Tibial nerve (tissue), 4 donors: ENCODE measurements at regions not wholly inside any gene's neighbourhood (a gene's known extent, or its start where the extent isn't known, plus 50 kb on each side); places are given as distances from the start of the nearest gene placed in this dataset.

Experiments
- EP300 ChIP-seq, 2 donors: sonication (generic); formaldehyde crosslinking; IDR thresholded peaks; one replicate each; pipeline ENCODE4 v1.6.1; 2017; ENCODE audit warnings: antibody characterized with exemption in 2 of 2, mild to moderate bottlenecking in 1 of 2
- POLR2A ChIP-seq, 2 donors: fragments of 450-650 bp; IDR thresholded peaks; one replicate each; pipeline ENCODE4 v1.6.1; 2017; ENCODE audit warnings: antibody characterized with exemption in 2 of 2, mild to moderate bottlenecking in 2 of 2, moderate library complexity in 2 of 2
- TF ChIP-seq, protein P1 (sequence below), 5 experiments: fragments of 200-600 bp in 3 of 5; fragments of 450-650 bp in 2 of 5; sonication (generic) in 3 of 5; IDR thresholded peaks; one replicate each; pipeline ENCODE4 v1.5.1; 2016 to 2019; ENCODE audit warnings: antibody characterized with exemption in 5 of 5, mild to moderate bottlenecking in 3 of 5, moderate library complexity in 2 of 5

DNA sequence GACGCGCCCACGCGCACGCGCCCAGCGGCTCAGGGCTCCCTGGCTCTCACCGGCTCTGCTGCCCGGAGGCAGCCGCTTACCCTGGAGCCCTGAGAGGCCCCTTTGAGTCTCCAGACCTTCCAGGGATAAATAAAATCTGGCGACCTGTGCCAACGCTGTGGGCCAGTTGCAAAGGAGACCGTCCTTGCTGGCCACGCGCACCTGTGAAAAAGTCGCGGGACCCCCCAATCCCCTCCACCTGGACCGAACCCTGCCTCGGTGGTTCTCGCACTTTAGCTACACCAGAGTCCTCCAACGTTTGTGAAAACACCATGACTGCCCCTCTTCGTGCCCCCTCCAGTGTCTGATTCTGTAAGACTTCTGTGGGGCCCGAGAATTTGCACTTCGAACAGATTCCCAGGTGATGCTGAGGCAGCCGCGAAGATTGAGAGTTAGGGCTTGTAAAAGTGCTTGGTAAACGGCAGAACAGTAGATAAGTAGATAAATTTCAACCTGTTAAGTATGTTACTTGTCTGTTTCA lies 102.4 kb upstream of the SVIL start:
- TF ChIP-seq POLR2A (IDR thresholded peaks at IDR 0.05), result no peak
- TF ChIP-seq, protein P1, sequence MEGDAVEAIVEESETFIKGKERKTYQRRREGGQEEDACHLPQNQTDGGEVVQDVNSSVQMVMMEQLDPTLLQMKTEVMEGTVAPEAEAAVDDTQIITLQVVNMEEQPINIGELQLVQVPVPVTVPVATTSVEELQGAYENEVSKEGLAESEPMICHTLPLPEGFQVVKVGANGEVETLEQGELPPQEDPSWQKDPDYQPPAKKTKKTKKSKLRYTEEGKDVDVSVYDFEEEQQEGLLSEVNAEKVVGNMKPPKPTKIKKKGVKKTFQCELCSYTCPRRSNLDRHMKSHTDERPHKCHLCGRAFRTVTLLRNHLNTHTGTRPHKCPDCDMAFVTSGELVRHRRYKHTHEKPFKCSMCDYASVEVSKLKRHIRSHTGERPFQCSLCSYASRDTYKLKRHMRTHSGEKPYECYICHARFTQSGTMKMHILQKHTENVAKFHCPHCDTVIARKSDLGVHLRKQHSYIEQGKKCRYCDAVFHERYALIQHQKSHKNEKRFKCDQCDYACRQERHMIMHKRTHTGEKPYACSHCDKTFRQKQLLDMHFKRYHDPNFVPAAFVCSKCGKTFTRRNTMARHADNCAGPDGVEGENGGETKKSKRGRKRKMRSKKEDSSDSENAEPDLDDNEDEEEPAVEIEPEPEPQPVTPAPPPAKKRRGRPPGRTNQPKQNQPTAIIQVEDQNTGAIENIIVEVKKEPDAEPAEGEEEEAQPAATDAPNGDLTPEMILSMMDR (IDR thresholded peaks at IDR 0.05), result no peak
- no peak for TF ChIP-seq EP300 (IDR thresholded peaks at IDR 0.05)
